HL-60 (cell line): ENCODE measurements at regions not wholly inside any gene's neighbourhood (a gene's known extent, or its start where the extent isn't known, plus 50 kb on each side); places are given as distances from the start of the nearest gene placed in this dataset.

Experiments
- DNase-seq, 2 experiments: peaks; one replicate each; pipeline ENCODE4 v3.0.0-alpha.2; 2010 to 2020; ENCODE audit warnings: low read depth in 1 of 2, low spot score in 1 of 2
- H3K27ac ChIP-seq: fragments of 250-450 bp; sonication (Bioruptor Pico); replicated peaks from 2 replicates; pipeline ENCODE4 v1.5.1; 2020; ENCODE audit warnings: mild to moderate bottlenecking, moderate library complexity
- H3K27me3 ChIP-seq: fragments of 250-450 bp; sonication (Bioruptor Pico); 2 replicates; pipeline ENCODE4 v1.5.1; 2021; ENCODE audit warnings: mild to moderate bottlenecking, moderate library complexity; ENCODE audit not compliant: insufficient read depth, poor library complexity, severe bottlenecking
- H3K4me3 ChIP-seq: replicated peaks from 2 replicates; pipeline ENCODE4 v1.5.1; 2011; ENCODE audit warnings: mild to moderate bottlenecking, control low read depth, low read length; ENCODE audit not compliant: insufficient read depth
- CTCF ChIP-seq: IDR thresholded peaks from one replicate; pipeline ENCODE4 v1.5.1; 2011; ENCODE audit warnings: low read length, control low read depth, inconsistent platforms; ENCODE audit not compliant: insufficient read depth
- GABPA ChIP-seq: IDR thresholded peaks from 2 replicates; pipeline ENCODE4 v1.6.1; 2012; ENCODE audit warnings: low read depth
- POLR2AphosphoS5 ChIP-seq: IDR thresholded peaks from 2 replicates; pipeline ENCODE4 v1.6.1; 2012; ENCODE audit warnings: low read depth
- REST ChIP-seq: IDR thresholded peaks from 2 replicates; pipeline ENCODE4 v1.6.1; 2012; ENCODE audit warnings: low read depth; ENCODE audit not compliant: insufficient replicate concordance
- SPI1 ChIP-seq: IDR thresholded peaks from 2 replicates; pipeline ENCODE4 v1.6.1; 2012; ENCODE audit warnings: low read depth, mild to moderate bottlenecking, borderline replicate concordance

GRCh38 chr3:193941486-193941885 is 194.5 kb upstream of the HES1 start:
- DNase-seq = no peak
- Histone ChIP-seq H3K4me3 (no peak overlapping the region), H3K27ac (no peak overlapping the region), H3K27me3 (no peaks in the 10 kb centered on the region)
- TF ChIP-seq POLR2AphosphoS5 (no peak), REST (no peak), CTCF (no peak), SPI1 (no peak), GABPA (no peak)

- no peak overlapping the region for H3K27ac ChIP-seq
- H3K27me3 ChIP-seq = no peaks in the 10 kb centered on the region
- no peak for TF ChIP-seq GABPA
- TF ChIP-seq REST = no peak
- TF ChIP-seq CTCF = no peak
- TF ChIP-seq POLR2AphosphoS5 = no peak
- no peak for TF ChIP-seq SPI1
- H3K4me3 ChIP-seq = no peak overlapping the region
- no peak for DNase-seq
Measured at GRCh38 chr3:193942516-193943055, 193.4 kb upstream of the HES1 start.

GRCh38 chr3:193943200-193943599 is 192.7 kb upstream of the HES1 start:
- TF ChIP-seq CTCF = no peak
- no peak for TF ChIP-seq SPI1
- no peak for TF ChIP-seq POLR2AphosphoS5
- no peak for TF ChIP-seq REST
- no peak for TF ChIP-seq GABPA
- Histone ChIP-seq H3K27ac (no peak overlapping the region), H3K4me3 (no peak overlapping the region), H3K27me3 (no peaks in the 10 kb centered on the region)
- no peak for DNase-seq
